Embryonic facial prominence (tissue), 1 donor: ENCODE measurements at regions not wholly inside any gene's neighbourhood (a gene's known extent, or its start where the extent isn't known, plus 50 kb on each side); places are given as distances from the start of the nearest gene placed in this dataset.
"Not testable (repeated sequence)": the region's sequence is repeated elsewhere in the genome, so short reads cannot be mapped to it uniquely, and the experiment has no call there.

Source experiments
- DNase-seq: peaks from one replicate; pipeline ENCODE4 v3.0.0-alpha.2; 2016; ENCODE audit errors: extremely low spot score

DNA sequence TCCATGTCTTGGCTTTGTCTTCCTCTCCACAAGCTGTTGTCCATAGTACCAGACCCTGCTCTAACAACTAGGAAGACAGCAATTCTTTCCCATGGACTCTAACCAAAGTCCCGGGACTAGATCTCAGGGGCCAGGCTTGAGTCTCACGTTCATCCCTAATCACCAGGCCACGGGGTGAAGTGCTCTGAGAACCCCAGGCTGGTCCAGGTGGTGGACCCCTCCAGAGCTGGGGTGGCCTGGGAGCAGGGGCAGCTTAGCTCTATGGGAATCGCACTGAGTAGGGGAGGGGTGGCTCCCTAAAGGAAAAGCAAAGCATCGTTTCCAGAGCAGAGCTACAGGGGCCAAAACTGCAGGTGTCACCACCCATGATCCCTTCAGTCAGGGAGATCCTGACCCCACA, 150.9 kb downstream of the TPRA1 start:
- no peak for DNase-seq

DNA sequence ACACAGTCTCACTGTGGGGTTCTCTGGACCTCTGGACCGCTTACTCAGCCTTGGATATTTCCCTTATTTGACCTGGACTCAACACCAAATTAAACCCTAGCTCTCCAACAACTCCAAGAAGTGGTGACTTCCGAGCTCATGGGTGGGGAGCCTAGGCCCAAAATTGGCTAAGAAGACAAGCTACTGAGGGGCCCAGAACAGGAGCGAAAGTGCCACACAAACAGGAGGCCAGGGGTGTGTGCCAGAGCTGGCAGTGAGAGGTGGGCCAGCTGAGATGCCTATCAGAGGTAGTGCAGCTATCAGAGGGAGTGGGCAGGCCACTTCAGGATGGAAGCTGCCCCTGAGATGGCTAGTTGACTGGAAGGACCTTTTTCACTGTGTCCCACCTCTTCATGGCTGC, 151.1 kb upstream of the PRR20G start:
- no peak for DNase-seq

DNA sequence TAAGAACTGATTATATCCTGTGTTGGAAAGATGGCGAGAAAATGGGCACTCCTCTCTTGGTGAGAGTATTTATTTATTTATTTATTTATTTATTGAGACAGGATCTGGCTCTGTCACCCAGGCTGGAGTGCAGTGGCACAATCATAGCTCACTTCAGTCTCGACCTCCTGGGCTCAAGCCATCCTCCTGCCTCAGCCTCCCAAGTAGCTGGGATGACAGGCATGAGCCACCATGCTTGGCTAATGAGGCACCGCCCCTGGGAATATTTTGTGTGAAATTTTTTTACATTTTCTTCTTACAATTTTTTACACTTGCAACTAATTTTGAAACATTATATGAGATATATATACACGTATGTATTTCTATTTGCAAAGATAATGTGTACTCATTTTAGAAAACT, 150.5 kb upstream of the PRR20G start:
- no peak for DNase-seq

DNA sequence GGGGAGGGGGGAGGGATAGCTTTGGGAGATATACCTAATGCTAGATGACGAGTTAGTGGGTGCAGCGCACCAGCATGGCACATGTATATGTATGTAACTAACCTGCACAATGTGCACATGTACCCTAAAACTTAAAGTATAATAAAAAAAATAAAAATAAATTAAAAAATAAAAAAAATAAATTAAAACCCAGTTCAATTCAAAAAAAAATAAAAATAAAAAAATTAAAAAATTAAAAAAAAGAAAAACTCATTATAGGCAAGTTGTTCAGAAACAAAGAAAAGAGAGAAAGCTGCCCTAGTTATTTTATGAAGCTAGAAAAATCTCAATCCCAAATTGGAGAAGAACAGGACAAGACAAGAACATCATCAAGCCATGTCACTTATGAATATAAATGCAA, 147.5 kb upstream of the PRR20G start:
- DNase-seq: not testable (repeated sequence)

DNA sequence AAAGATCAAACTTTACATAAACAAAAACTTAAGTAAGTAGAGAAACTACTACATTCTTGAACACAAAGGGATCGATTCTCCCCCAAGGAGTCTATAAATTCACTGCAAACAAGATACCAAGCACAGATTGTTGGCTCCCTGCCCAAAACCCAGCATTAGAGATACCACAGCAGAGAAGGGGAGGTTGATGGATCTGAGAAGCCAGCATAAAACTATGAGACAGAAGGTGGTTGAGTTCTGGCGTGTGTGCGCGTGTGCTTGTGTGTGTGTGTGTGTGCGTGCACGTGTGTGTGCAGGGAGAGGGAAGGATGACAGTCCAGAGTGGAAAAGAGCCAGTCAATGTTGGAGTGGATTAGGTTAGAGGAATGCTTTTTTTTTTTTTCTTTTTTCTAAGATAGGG, 143.2 kb upstream of the PRR20G start:
- no peak for DNase-seq

DNA sequence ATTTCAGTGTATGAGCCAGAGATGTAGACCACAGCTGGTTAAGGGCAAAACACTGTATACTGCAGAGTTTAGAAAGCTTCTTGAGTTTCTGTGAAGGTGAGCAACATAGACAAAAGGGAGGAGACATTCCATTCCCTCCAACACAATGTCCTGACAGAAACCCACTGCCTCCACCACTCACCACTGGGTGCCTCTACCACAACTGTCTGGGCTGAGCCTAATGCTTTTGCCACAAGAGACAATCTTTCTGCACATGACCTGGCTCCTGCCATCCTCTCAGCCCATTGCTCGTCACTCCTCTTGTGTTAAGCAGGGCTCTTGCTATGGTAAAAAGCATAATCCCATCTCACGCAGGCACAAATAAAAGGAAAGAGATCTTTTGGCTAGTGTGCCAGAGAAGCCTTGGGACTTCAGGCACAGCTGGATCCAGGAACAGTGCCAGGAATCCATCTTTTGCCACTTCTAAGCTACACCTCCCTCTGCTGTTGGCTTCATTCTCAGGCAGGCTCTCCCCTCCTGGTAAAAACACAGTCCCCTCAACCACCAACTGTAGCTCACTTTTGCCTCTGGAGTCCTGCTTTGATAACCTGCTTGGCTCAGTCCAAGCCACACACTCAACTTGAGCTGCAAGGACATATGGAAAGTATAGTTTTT, 140.6 kb upstream of the PRR20G start:
- DNase-seq: no peak

DNA sequence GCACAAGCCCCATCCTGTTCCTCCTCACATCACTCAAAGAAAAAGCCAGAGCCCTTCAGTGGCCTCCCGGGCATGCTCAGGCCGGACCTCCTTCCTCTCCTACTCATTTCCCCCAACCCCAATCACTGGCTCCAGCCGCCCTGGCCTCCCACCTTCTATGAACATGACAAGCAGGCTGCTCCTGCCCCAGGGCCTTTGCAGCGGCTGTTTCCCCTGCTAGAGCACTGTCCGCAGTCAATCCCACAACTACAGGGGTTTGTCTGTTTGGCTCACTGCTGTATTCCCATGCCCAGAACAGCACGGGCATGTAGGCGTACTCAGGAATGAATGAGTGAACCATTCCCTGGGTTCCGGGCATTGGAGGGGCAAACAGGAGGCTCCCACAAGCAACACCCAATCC, 139.8 kb upstream of the PRR20G start:
- DNase-seq: no peak

DNA sequence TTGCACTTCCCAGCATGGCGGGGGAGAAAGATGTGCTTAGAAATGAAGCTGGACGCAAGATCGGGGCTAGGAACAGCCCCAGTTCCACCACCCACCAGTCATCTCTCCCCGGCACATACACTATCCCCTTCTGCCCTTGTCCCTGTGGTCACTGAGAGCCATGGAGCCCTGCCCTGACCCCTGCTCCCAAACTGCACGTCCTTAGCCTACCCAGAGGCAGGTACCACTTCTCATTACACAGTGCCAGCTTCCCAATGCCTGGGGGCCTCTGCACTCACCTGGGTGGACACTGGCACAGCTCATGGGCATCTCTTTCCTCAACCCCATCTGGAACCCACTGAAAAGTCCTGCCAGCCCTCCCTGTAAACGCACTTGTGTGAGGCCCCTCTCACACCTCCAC, 139.3 kb upstream of the PRR20G start:
- DNase-seq: no peak

DNA sequence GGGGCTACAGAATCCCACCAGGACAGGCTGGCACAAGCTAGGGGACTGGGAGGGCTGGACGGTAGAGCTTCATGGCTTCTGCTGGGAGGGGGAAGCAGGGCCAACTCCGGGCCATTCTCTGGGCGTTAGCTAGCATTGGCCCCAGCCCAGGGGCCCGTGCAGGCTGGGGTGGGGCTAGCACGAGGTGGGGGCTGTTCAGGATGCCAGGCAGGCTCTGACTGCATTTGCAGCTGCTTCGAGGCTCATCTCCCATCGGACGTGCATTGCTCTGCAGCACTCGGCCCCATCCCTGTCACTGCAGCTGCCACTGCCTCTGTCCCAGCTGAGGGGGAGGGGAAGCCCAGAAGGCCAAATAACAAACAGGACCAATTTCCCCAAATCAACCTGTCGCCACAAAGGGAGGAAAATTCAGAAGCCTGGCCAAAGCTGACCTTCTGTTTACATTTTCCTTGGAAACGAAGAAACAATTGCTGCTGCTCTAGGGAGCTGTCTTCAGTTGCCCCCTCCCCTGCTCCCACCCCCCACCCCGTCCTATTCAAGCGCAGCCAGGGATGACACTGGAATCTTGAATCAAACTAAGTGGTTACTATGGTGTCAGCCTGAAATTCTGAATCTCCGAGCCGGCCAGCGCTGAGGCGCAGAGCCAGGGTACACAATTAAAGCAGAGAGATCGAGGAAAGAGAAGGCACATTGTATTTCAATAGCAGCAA, 138.8 kb upstream of the PRR20G start:
- DNase-seq: no peak

DNA sequence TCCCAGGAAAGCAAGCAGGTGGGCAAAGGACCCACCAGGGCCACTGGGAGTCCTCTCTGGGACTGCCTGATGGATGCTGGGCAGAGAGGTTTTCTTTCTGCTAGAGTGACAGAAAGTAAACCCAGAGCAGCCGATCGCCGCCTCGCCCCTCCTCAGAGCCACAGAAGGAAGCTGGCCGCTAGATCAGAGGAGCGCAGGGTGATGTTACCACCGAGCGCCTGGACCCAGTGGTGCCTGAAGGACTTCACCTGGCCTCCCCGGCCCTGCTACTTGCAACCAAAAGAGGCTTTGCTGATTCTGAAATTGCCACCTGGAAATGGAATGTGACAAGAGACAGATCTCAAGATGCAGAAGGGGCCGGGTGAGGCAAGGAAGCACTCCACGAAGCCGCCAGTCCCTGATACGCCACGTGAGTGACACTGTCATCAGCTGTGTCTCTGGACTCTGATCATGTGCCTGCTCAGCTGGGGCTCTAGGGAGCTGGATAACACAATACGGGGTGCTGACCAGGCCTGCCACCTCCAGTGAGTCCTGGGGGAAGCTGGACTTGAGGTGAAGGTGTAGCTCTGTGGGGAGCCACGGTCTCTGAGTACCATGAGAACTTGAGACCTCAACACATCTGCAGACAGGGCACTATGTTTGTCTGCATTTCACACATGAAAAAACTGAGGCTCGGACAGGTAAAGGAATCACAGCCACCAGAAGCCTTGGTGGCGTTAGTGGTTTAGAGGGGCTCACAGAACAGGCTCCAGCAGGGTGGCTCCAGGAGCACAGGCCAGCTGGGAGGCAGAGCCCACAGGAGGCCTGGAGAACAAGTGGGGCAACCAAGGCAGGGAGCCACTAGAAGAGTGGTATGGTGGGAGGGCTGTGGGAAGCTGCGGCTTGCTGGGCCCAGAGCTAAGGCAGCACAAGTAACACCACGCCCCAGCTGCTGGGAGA, 137.9 kb upstream of the PRR20G start:
- no peak for DNase-seq

DNA sequence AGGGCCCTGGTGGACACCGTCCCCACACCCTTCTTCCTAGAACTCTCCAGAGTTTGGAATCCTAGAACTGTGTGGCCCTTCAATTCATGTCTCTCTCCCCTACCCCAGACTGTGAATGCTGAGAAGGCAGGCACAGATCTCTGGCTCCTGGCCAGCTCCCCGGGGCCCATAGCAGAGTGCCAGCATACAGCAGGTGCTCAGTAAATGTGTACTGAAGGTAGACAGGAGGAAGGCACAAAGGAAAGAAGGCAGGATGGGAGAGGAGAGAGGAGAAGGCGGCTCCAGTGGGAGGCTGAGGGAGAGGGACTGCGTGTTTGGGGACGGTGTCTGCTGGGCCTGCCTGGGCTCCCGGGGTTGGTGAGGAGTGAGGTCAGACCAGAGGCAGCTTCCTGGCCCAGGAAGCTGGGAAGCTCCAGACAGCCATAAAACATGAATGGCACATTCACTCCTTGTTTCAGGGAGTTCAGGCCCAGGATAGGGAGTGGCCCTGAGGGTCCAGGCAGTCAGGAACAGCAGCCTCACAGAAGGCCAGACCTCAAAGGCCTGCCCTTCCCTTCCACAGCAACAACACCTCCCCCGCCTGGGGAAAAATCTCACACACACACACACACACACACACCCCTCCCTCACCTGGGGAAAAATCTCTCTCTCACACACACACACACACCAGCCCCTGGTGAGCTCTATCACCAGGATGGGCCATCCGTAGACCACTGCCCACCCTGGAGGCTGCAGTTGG, 137.1 kb upstream of the PRR20G start:
- DNase-seq: no peak

DNA sequence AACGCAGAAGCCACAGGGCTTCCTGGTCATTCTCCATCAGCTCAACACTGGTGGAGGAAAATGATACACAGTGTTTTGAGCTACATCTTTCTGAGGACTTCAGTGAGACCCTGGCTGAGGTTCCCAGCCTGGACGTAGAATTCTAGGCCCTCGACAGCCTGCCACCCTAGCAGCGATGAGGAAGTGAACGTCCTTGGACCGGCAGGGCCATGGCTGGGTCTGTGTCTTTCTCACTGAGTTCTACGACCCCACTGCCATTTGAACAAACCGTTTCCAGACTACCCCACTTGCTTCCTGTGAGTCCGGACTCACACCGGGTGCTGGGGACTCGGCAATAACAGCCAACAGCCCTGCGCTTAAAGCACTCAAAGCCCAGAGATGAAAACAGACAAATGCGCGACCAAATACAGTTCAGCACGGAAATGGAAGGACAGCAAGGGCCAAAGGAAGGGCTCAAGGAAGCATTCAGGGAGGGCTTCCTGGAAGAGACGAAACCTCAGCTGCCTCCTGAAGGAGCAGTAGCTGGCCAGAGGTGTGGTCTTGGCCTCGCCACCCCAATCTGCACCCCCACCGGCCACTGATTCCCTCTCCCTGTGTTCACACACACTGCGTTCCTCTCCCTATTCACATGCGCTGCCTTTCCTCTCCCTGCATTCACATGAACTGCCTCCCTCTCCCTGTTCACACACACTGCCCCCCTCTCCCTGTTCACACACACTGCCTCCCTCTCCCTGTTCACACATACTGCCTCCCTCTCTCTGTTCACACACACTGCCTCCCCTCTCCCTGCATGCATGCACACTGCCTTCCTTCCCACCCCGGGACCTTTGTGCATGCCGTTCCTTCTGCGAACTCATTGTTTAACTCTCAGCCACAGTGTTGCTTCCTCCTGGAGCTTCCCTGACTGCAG, 136.3 kb upstream of the PRR20G start:
- no peak for DNase-seq

DNA sequence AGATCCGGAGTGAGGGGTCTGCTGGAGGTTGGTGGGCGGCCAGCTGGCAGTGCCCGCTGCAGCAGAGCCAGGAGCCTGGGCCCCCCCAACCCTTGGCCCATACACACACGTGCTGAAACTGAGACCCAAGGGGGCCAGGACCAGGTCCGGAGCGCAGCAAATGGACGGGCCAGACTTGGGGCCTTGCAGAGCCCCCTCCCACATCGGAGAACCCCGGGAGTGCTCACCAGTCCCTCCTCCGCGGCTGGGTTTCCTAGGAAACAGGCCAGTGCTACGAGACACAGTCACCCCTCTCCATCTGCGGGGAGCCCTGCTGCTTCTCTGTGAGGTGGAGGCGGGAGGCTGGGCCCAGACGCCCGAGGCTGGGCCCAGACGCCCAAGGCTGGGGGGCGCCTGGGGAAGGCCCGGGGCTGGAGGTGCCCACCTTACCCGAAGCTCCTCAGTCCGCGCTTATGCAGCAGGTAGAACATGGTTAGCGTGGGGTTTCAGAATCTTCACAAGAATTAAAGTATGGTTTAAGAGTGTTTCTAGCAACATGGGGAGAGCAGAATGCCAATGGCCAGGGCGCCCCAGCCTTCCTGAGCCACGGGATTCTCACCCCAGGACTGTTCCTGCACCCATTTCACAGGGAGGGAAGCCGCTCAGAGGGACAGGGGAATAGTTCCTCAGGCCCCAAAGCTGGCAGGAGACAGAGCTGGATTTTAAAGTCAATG, 135.0 kb upstream of the PRR20G start:
- no peak for DNase-seq

DNA sequence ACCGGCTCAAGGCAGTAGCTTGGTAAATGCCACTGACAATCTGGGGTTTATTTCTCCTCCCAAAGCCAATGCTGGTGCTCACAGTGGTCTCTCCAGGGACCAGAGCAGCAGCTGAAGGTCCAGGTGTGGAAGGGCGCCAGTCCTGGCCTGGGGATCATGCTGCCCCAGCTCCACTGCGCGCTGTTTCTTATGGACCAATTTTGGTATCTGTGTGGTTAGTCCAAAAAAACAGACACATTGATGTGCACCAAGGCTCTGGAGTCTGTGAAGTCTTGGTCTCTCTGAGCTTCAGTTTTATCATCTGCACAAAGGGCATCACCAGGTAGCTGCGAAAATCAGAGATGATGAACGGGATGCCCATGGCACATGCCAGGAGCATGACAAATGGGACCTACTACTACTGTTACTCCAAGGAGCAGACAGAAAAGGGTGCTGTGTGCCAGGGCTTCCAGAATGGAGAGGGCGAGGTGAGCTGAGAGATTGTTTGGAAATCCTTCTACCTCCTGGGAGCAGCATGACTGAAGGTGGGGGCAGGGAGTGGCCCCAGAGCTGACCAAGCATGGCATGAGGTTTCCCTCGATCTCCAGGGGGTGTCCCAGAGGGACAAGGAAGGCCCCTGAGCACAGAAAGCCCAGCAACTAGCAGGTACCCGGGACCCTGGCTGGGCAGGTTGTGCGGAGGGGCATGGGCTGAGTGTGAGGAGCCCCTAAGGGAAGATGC, 134.3 kb upstream of the PRR20G start:
- DNase-seq: no peak

DNA sequence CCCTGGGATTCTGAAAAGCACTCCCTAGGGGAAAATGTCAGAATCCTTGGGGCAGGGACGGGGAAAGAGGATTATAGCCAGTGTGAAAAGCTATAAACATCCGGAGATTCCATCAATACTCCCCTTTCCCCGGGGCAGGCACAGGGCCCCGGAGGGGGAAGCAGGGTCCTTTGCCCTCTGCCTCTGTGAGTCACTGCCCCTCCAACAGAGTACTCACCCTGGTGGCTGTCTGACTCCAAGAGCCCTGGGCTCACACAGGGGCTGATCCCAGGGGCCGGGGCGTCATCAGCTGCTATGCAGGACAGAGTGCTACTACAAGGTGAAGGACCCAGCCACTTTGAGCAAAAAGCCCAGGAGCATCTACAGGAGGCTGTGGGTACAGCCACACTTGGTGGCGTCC, 133.0 kb upstream of the PRR20G start:
- no peak for DNase-seq

DNA sequence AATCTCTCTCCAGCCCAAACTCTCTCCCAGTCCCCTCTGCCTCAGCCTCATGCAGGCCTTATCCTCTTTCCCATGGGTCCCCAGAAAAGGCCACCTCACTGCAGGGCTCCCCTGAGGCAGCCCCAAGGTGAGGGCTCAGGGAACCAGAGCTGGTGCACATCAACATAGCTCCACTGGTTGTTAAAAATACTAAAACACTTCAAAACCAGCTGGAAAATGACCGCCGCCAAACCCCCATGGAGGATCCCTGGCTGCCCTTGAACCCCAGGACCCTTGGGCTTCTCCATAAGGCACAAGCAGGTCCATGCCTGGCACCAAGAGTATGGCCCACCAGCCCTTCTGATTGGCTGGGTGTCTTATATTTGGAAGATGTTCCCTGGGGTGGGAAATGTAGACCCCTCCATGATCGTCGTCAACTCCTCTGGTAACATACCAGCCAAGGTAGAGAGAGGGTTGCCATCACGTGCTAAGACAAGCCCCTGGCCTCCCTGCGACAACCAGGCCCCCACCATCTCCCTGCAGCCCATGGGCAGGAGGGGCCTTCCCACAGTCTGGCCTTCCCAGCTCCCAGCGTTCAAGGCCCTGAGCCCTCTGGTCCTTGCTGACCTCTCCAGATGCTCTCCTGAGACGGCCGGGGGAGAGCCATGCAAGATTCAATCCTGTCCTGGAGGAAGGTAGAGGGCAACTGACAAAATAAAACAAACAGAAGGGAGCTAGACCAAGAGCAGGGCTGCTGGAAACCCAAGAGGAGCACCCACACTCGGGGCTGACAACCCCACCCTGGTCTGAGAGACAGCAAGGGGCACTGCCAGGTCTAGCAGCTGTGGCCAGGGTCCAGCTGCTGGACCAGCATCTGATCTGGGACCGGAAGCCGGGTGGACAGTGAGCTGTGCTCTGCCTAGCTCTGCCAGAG, 132.1 kb upstream of the PRR20G start:
- no peak for DNase-seq

DNA sequence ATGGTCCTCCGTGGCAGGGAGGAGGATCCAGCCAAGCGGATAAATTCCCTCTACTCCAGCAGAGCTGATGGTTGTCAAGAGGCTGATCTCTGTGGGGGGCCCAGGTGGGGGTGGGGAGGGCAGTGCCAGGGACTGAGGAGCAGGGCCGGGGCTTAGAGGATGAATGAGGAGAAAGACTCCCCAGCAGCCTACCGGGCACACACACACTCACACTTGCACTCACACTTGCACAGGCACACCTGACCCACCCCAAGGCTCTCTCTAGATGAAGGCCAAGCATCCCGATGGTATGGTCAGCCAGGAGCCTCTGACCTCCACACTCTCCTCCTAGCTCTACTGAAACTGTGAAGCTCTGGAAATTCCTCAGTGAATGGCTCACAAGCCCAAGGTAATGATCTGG, 131.3 kb upstream of the PRR20G start:
- no peak for DNase-seq

DNA sequence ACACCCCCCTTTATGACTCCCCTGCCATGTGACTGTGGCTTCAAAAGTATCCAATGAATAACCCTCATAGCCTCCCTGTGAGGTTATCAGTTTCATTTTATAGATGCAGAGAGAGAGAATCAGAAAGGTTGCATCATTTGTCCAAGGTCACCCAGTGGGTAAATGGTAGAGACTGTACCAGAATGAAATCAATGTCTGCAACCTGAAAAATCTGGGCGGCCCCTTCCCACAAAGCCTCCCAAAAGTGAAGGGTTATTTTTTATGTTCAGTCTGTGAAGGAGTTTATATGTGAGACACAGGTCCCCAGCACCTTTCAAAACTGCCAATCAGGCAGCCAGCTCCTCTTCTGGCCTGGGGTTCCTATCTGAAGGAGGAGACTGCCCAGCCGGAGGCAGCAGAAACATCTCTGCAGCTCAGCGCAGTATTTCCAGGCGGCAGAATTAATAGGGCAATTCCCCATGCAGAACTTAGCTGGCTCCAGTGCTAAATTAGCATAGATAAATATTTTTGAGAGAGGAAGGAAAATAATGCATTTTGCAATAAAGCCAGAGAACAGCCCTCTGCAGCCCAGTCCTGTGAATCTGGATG, 130.8 kb upstream of the PRR20G start:
- DNase-seq: no peak
